ENCODE measurements at regions not wholly inside any gene's neighbourhood (a gene's known extent, or its start where the extent isn't known, plus 50 kb on each side); places are given as distances from the start of the nearest gene placed in this dataset.

DNA sequence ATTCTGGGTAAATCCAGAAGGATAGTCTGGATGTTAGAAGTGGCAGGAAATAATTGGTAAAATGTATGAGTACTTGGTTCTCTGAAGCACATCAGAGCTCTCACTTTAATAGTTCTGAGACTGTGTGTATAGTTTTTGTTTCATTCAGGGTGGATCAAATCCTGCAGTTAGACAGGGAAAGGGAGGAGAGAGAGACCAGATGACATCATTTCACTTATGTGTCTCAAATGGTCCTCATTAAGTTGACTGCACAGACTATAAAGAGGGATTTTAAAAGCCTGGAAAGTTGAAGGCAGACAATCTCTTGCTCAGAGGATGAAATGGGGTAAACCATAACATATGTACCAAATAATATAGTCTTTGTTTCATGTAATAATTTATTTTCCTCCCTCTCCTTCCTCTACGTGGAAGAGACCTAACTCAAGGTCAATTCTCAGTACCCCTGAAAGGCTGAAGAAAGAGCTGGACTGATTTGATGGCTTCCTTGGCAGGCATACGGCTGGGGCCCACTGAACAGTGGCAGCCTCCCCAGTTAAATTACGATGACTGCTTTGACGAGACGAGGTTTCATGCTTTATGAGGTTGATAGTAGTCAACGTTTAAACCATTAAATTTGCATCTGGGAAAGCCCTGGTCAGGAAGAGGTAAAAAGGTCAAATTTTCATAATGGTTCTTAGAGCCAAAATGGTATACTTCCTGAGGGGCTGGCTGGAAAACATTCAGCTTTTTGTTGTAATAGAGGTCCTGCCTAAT lies 395.1 kb upstream of the RPS23 start (continued):
- TF ChIP-seq RXRA (IDR thresholded peaks at IDR 0.05; ENCODE audit: insufficient read depth, low read depth, low read length) (no peak), KDM1A (IDR thresholded peaks at IDR 0.05; ENCODE audit: borderline replicate concordance, low read length) (no peak), CHD1 (IDR thresholded peaks at IDR 0.05; ENCODE audit: low read depth, low read length) (no peak)

All from H1 (cell line).